ENCODE measurements at regions not wholly inside any gene's neighbourhood (a gene's known extent, or its start where the extent isn't known, plus 50 kb on each side); places are given as distances from the start of the nearest gene placed in this dataset.

DNA sequence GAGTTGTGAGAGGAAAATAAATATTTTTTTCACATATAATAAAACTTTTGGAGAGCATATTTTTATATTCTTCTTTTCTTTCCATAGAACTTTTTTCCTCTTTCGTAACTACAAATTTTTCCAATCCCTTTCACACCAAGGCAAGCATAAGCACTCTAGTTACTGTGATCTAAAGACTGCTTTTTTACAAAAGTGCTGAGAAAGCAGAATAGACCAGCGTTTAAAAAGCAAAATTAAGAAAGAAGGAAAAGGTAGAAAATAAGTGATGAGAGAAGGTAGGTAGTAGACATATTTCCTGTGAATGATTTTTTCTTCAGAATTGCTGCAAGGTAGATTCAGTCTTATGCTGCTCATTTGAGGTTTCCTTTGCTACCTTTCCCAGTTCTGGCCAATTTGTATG is 195.5 kb downstream of the MBL2 start:
- TF ChIP-seq, protein P1, sequence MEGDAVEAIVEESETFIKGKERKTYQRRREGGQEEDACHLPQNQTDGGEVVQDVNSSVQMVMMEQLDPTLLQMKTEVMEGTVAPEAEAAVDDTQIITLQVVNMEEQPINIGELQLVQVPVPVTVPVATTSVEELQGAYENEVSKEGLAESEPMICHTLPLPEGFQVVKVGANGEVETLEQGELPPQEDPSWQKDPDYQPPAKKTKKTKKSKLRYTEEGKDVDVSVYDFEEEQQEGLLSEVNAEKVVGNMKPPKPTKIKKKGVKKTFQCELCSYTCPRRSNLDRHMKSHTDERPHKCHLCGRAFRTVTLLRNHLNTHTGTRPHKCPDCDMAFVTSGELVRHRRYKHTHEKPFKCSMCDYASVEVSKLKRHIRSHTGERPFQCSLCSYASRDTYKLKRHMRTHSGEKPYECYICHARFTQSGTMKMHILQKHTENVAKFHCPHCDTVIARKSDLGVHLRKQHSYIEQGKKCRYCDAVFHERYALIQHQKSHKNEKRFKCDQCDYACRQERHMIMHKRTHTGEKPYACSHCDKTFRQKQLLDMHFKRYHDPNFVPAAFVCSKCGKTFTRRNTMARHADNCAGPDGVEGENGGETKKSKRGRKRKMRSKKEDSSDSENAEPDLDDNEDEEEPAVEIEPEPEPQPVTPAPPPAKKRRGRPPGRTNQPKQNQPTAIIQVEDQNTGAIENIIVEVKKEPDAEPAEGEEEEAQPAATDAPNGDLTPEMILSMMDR (IDR thresholded peaks at IDR 0.05; ENCODE audit: insufficient read depth, low read depth, low read length), result no peak
- no peak for TF ChIP-seq EZH2 (IDR thresholded peaks at IDR 0.05; ENCODE audit: insufficient read depth, low read length)

Data from astrocyte (in vitro differentiated cells and primary cell).